ENCODE measurements at regions not wholly inside any gene's neighbourhood (a gene's known extent, or its start where the extent isn't known, plus 50 kb on each side); places are given as distances from the start of the nearest gene placed in this dataset.

DNA sequence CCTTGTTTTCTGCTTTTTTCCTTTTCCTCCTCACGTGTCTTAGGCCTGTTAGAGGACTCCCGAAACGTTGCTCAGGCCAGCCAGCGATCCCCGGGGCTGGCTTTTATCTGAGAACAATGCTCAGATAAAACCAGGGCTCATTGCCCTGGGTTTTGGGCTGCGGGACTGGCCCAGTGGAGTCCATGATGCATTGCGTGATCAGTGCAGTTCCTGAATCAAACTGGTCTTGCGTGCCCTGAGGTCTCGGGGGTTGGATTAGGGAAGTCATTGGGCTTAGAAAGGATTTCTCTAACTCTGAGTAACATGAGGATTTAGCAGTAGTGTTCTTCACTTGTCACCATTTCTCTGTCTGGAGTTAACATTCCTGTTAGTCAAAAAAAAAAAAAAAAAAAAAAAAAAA is 66.3 kb downstream of the CCR1 start:
- ChIA-PET CTCF (no interaction called here), POLR2A (no interaction called here)
- Histone ChIP-seq H3K27ac (ENCODE audit: extremely low read depth, low read depth, low read length) (no peak overlapping the region), H3K36me3 (ENCODE audit: control insufficient read depth in 2 of 2, insufficient read depth in 1 of 2, low read length in 2 of 2) (no peaks in the 10 kb centered on the region), H3K9me3 (ENCODE audit: control insufficient read depth, insufficient read depth, low read depth, low read length) (no peaks in the 10 kb centered on the region), H3K4me1 (ENCODE audit: control insufficient read depth, insufficient read depth, low read length) (no peaks in the 10 kb centered on the region), H3K4me3 (ENCODE audit: low read depth, low read length) (no peak overlapping the region)
- TF ChIP-seq SCRT2 (tag by site-specific recombination; IDR thresholded peaks at IDR 0.05), result no peak
- no peak for TF ChIP-seq ZNF423 (tag by site-specific recombination; IDR thresholded peaks at IDR 0.05)
- TF ChIP-seq BCL11A (tag by site-specific recombination; IDR thresholded peaks at IDR 0.05; ENCODE audit: low read depth), result no peak
- no peak for TF ChIP-seq ZNF274 (IDR thresholded peaks at IDR 0.05; ENCODE audit: low read length)
- no peak for TF ChIP-seq ZNF274 (tag by site-specific recombination; IDR thresholded peaks at IDR 0.05; ENCODE audit: borderline replicate concordance)

- Histone ChIP-seq H3K27ac (ENCODE audit: extremely low read depth, low read depth, low read length) (no peak overlapping the region), H3K9me3 (ENCODE audit: control insufficient read depth, insufficient read depth, low read depth, low read length) (no peaks in the 10 kb centered on the region), H3K4me3 (ENCODE audit: low read depth, low read length) (no peak overlapping the region), H3K4me1 (ENCODE audit: control insufficient read depth, insufficient read depth, low read length) (no peaks in the 10 kb centered on the region), H3K36me3 (ENCODE audit: control insufficient read depth in 2 of 2, insufficient read depth in 1 of 2, low read length in 2 of 2) (no peaks in the 10 kb centered on the region)
- CTCF ChIA-PET, result no interaction called here
- TF ChIP-seq ZNF366 (tag by site-specific recombination; conservative IDR thresholded peaks at IDR 0.05), result no peak
- no peak for TF ChIP-seq ZNF747 (tag by site-specific recombination; IDR thresholded peaks at IDR 0.05)
- no peak for TF ChIP-seq ZBTB11 (tag by site-specific recombination; conservative IDR thresholded peaks at IDR 0.05; ENCODE audit: low read depth)
- TF ChIP-seq ZNF768 (tag by site-specific recombination; IDR thresholded peaks at IDR 0.05), result no peak
- no peak for TF ChIP-seq ATF2 (tag by site-specific recombination; IDR thresholded peaks at IDR 0.05; ENCODE audit: low read depth)
- no peak for TF ChIP-seq ZNF610 (tag by site-specific recombination; IDR thresholded peaks at IDR 0.05; ENCODE audit: borderline replicate concordance)
- TF ChIP-seq ZNF837 (tag by site-specific recombination; IDR thresholded peaks at IDR 0.05), result no peak
- TF ChIP-seq ZNF157 (tag by site-specific recombination; IDR thresholded peaks at IDR 0.05), result no peak
- TF ChIP-seq SCRT1 (tag by site-specific recombination; IDR thresholded peaks at IDR 0.05; ENCODE audit: borderline replicate concordance), result no peak
- POLR2A ChIA-PET, result no interaction called here
Observed at GRCh38 chr3:46138581-46138980, 69.5 kb downstream of the CCR1 start.

DNA sequence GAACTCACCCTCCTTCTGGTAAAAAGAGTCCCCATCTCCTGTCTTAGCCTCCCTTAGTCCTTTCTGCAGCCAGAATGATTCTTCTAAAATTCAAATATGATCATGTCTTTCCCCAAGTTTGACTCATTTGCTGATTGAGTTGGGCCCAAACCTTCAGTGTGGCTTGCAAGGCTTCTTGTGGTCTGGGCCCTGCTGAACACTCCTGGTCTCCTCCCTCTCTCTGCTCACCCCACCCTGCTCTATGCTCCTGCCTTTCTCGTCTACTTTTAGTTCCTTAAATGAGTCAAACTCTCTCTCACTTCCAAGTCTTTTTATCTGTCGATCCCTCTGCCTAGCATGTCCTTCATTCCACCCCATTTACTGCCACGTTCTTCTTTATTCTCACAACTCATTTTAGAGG is 72.6 kb downstream of the CCR1 start:
- H3K36me3 ChIP-seq (ENCODE audit: control insufficient read depth in 2 of 2, insufficient read depth in 1 of 2, low read length in 2 of 2), result no peaks in the 10 kb centered on the region
- no peaks in the 10 kb centered on the region for H3K4me1 ChIP-seq (ENCODE audit: control insufficient read depth, insufficient read depth, low read length)
- POLR2A ChIA-PET, result no interaction called here
- TF ChIP-seq ZNF223 (tag by site-specific recombination; IDR thresholded peaks at IDR 0.05) (no peak), KLF17 (tag by site-specific recombination; IDR thresholded peaks at IDR 0.05) (no peak), YY2 (tag by site-specific recombination; IDR thresholded peaks at IDR 0.05) (no peak), ZNF274 (IDR thresholded peaks at IDR 0.05; ENCODE audit: low read length) (no peak), ZNF274 (tag by site-specific recombination; IDR thresholded peaks at IDR 0.05; ENCODE audit: borderline replicate concordance) (no peak), SCRT2 (tag by site-specific recombination; IDR thresholded peaks at IDR 0.05) (no peak), ZNF174 (tag by site-specific recombination; IDR thresholded peaks at IDR 0.05) (no peak), REPIN1 (tag by site-specific recombination; IDR thresholded peaks at IDR 0.05; ENCODE audit: low read depth) (no peak), ZNF121 (tag by site-specific recombination; IDR thresholded peaks at IDR 0.05) (no peak), ZNF768 (tag by site-specific recombination; IDR thresholded peaks at IDR 0.05) (no peak), ZNF776 (tag by site-specific recombination; IDR thresholded peaks at IDR 0.05; ENCODE audit: borderline replicate concordance) (no peak), ZNF843 (tag by site-specific recombination; IDR thresholded peaks at IDR 0.05) (no peak), ZNF670 (tag by site-specific recombination; IDR thresholded peaks at IDR 0.05; ENCODE audit: low read depth) (no peak)
- TF ChIP-seq, protein P1, sequence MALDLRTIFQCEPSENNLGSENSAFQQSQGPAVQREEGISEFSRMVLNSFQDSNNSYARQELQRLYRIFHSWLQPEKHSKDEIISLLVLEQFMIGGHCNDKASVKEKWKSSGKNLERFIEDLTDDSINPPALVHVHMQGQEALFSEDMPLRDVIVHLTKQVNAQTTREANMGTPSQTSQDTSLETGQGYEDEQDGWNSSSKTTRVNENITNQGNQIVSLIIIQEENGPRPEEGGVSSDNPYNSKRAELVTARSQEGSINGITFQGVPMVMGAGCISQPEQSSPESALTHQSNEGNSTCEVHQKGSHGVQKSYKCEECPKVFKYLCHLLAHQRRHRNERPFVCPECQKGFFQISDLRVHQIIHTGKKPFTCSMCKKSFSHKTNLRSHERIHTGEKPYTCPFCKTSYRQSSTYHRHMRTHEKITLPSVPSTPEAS (tag by site-specific recombination; IDR thresholded peaks at IDR 0.05), result no peak
- no peaks in the 10 kb centered on the region for H3K9me3 ChIP-seq (ENCODE audit: control insufficient read depth, insufficient read depth, low read depth, low read length)
- CTCF ChIA-PET, result no interaction called here
- H3K4me3 ChIP-seq (ENCODE audit: low read depth, low read length), result no peak overlapping the region
- H3K27ac ChIP-seq (ENCODE audit: extremely low read depth, low read depth, low read length), result no peak overlapping the region

Measured in HEK293 (cell line).